ENCODE measurements at regions not wholly inside any gene's neighbourhood (a gene's known extent, or its start where the extent isn't known, plus 50 kb on each side); places are given as distances from the start of the nearest gene placed in this dataset.

- DNase-seq (ENCODE audit: low read depth) = no peak
These were observed 119.8 kb upstream of the SLC25A33 start for GRCh38 chr1:9419369-9420041.

GRCh38 chr1:9420835-9421532, 118.3 kb upstream of the SLC25A33 start:
- no peak for DNase-seq (ENCODE audit: low read depth)

GRCh38 chr1:9421533-9421873, 117.8 kb upstream of the SLC25A33 start:
- no peak for DNase-seq (ENCODE audit: low read depth)

DNA sequence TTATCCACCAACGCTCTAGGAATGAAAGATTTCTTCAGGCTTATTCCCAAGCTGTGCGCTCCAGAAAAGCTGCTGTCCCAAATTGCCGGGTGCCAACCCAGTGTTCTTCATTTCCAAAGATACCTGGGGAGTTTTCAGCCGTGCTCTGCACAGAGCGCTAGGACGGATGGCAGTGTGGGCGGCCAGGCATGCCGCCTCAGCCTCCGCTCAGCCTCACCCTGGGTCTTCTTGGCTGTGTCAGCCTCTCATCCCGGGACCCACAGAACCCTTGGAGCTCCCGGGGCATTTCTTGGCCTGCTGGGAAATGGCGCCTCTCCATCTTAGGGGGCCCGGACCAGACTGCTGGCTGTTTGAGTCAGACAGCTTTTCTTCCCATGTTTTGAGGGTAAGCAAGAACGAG, 116.9 kb upstream of the SLC25A33 start:
- DNase-seq (ENCODE audit: low read depth) = no peak

DNA sequence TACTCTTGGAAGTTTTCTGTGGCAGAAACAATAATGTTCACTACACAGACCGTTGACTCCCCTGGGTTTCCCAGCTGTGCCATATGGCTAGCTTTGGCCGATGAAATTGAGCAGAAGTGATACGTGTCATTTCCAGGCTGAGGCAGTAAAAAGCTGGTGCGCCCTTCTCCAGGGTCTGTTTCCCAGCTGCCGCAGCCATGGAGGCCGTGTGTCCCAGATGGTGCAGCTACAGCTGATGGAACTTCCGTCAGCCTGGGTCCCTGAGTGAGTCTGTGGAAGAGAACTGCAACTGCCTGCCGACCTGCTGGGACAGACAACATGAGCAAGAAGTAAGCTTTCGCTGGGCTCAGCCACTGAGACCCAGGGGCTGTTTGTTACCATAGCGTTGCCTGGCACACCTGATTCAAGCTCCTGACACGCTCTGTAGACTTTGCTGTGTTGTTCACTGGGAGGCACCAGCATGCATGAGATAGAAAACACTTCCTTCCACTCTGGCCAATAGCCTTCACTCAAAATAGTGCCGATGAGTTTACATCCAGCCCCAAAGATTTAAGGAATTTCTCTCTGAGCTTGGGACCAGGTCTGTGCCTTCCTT, 116.3 kb upstream of the SLC25A33 start:
- no peak for DNase-seq (ENCODE audit: low read depth)

- DNase-seq (ENCODE audit: low read depth) = no peak
These were observed 115.0 kb upstream of the SLC25A33 start for GRCh38 chr1:9424261-9424660.

DNA sequence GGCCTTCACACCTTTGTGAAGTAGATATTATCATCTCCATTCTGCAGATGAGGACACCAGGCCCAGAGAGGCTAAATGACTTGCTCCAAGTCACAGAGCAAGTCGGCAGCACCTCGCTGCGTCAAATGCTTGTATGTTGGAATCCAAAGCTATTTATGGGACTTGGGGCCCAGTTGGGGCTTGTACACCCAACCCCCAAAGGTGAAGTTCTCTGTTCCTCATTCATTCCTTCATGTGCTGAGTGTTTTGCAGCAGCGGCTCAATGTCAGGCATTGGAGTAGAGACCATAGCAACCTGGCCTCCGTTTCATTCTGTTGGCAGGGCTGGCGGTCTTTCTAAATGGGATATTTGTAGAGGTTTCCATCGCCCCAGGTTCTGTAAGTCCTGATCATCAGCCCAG, 113.4 kb upstream of the SLC25A33 start:
- DNase-seq (ENCODE audit: low read depth) = no peak

- no peak for DNase-seq (ENCODE audit: low read depth)
These were observed 113.0 kb upstream of the SLC25A33 start for GRCh38 chr1:9426291-9426711.

DNA sequence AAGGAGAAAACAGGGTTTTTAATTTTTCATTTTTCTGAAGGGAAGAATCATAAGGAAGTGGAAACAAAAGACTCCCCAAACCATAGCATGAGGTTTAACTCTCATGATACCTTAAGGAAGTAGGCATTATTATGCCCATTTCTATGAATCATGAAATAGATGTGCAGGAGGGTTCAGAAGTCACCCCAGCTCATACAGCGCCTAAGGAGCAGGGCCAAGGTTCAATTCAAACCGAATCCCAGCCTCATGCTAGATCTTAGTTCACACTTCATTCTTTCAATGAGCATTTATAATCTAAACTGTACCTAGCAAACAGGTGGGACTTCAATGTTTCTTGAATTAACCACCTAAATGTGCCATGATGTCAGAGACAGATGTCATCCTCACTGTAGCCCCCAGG, 111.9 kb upstream of the SLC25A33 start:
- DNase-seq (ENCODE audit: low read depth) = no peak

DNA sequence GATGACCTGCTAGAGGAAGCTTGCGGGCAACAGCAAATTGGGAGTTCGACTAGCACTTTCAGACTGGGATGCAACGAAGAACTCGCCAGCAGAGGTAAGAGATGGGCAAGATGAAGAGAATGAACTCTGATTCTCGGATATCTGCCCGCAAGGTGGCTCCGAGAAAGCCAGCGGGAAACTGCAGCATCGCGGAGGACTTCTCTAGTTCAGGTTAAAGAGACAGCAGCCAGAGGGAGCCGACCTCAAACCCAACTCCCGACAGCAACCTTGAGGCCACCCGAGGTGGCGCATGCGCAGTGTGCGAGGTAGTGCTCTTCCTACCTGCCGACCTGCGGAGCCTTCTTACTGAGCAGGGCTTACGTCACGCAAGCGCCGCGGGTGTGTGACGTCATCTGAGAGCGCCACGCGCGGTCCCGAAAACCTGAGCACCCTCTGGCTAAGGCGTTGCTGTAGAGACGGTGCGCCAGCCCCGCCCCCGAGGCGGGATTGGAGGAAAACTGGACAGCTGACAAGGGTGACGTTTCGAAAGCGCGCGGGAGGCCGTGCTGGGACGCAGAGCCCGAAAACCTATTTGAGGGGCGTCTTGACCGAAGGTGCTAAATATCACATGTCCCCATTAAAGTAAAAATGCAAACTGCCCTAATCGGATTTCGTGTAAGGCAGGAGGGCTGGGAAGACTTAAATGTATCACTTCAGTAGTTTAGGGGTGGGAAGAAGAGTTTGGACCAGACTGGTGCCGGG, 110.5 kb upstream of the SLC25A33 start:
- peak; percentile 99 for DNase-seq (ENCODE audit: low read depth)

DNA sequence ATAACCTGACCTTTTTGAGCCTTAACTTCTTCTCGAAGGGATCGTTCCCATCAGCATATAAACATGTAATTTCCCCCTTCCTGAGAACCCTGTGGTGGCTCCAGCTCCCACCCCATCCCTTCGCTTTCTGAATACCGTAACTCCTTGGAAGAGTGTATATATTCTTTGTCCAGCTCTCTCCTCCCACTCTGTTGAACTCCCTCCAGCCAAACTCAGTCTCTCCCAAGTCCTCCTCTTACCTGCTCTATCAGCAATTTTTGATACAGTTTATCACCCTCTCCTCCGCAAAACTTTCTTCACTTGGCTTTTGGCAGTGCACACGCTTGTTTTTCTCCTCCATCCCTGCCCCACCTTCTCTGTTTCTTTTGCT, 109.9 kb upstream of the SLC25A33 start:
- no peak for DNase-seq (ENCODE audit: low read depth)

- no peak for DNase-seq (ENCODE audit: low read depth)
These were observed 104.8 kb upstream of the SLC25A33 start for GRCh38 chr1:9434247-9435152.

DNA sequence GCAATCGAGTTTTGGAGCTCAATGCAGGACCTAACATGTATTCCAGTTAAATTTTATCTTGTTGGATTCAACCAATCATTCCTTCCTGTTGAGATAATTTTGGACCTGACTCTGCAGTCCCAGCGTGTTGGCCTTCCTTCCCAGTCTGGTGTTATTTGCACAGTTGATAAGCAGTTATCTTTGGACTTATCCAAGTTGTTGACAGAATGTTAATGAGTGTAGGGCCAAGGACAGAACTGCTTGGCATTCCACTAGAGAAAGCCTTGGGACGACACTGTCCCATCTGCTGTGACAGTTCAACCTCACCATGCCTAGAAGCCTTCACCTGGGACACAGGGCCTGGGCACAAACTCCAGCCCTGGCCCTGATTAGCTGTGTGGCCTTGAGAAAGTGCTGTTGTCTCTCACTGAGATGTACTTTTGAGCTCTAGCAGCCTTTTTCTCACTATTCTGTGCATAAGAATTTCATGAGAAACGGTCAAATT, 104.1 kb upstream of the SLC25A33 start:
- DNase-seq (ENCODE audit: low read depth) = no peak

- DNase-seq (ENCODE audit: low read depth) = no peak
These were observed 103.2 kb upstream of the SLC25A33 start for GRCh38 chr1:9435854-9436640.

GRCh38 chr1:9437961-9438430, 101.3 kb upstream of the SLC25A33 start:
- peak; percentile 62 for DNase-seq (ENCODE audit: low read depth)

DNA sequence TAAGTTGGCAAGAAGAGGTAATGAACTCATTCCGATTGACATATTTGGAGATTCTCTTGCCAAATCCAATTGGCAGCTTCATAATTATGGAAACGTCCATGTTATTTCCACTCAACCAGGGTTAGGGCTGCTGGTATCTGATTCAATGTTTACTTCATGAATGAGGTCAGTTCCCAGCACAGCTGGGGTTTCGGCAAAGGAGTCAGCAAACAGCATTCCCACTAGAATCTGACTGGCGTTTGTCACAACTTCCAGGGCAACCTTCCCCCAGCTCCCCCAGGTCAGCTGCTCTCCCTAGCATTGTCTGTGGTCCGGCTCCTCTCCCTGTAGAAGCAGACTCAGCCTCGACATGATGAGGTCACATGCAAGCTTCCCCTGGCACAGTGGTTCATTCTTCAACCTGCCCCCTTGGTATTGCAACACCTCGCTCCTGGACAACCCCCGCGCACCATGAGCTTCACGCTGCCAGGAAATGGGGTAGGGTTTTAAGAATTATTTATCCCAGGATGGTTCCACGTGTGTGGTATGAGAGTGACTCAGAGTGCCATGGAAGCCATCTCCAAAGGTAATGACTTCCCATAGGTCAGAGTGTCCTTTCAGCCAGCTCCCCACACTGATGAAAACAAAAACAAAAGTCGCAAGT, 100.7 kb upstream of the SLC25A33 start:
- peak; percentile 94 for DNase-seq (ENCODE audit: low read depth)

DNA sequence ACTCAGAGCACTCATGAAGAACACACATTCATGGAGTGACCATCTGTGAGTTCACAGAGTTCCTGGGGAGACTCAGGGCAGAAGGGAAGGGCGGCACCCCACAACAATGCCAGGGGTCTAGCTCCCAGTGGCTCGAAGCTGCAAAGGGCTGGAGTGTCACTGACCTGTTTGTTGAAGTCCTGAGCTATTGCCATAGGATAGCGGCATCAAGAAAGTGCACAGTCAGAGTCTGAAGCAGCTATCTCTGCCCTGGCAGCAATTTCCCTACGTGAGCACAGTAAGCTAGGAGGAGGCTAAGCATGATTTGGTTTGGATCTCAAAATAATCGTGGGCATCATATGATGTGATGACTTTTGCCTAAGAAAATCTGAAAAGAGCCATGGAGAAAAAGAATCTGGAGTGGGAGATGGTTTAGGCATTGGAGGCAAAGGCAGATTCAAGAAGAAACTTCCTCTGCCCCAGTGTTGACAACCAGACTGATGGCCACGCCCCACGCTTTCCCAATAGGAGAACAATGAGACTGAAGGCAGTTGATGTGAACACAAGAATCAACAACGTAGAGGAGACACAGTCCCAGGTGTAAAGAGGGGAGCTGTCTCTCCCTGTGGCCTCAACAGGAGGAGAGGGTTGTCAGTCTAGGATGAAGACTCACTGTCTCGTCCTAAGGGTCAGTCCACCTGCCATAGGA, 100.0 kb upstream of the SLC25A33 start:
- no peak for DNase-seq (ENCODE audit: low read depth)

DNA sequence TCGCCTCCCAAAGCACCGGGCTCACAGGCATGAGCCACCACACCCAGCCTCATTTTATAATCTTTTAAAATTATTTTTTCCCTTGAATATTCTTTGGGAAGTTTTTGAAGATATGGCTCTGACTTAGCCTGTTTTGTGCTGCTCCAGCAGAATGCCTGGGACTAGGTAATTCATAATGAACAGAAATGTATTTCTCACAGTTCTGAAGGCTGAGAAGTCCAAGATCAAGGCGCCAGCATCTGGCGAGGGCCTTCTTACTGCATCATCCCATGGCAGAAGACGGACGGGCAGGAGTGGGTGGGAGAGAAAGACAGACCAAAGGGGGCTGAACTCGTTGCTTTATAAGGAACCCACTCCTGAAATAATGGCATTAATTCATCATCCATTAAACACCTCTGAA, 99.0 kb upstream of the SLC25A33 start:
- no peak for DNase-seq (ENCODE audit: low read depth)

DNA sequence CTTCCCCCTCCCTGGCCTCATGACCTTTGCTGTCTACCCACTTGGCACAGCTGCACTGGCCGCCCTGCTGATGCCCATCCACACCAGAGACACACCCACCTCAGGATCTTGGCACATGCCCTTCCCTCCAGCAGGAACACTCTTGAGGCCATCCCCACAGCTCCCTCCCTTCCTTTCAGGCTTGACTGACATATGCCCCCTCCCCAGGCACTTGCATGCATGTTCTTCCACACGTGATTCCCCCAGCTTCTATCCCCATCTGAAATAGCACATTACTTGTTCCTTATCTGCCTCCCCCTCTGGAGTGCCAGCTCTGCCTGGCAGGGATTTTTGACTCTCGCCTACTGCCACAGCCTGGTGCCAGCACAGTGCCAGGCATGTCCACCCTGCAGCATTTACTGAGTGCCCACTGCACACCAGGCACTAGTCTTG, 98.5 kb upstream of the SLC25A33 start:
- no peak for DNase-seq (ENCODE audit: low read depth)
